ENCODE measurements at regions not wholly inside any gene's neighbourhood (a gene's known extent, or its start where the extent isn't known, plus 50 kb on each side); places are given as distances from the start of the nearest gene placed in this dataset.

DNA sequence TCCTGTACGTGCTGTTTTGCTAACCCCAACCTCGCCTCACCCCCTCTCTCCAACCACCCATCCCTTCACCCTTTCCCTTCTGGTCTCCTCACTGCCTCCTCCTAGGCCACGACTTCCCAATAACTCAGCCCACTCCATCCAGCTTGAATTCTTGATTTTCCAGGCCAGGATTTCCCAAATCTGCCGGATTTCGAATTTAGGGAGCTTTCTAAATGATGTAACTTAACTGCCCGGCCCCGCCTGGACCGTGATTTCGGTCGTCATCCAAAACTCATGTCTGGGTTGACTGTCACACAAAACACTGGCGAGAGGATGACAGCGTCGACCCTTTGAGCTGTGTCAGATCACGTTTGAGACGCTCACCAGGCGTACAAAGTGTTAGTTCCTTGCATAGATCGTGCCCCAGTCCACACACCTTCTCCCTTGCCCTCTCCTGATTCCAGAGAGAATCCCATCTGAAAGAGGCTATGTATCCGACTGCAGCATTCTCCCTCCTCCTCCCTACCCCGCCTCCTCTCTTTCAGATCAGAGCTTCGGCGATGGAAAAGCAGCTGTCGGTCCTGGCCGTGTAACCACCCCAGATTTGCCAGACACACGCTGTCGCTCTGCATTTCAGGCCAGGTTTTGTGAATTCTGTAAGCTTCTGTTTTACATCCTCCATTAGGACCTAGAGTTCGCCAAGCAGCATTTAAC, 168.2 kb downstream of the GPX5 start:
- Mint-ChIP-seq H3K4me3 (no peak overlapping the region), H3K36me3 (ENCODE audit: low read depth) (no peaks in the 10 kb centered on the region), H3K4me1 (ENCODE audit: low read depth) (peaks cover 10% of the 10 kb centered on the region), H3K9me3 (no peaks in the 10 kb centered on the region), H3K27me3 (peaks cover 88% of the 10 kb centered on the region), H3K27ac (no peak overlapping the region)

- Mint-ChIP-seq H3K4me3 (peak overlapping the region; percentile 36), H3K9me3 (no peaks in the 10 kb centered on the region), H3K27me3 (peaks cover 87% of the 10 kb centered on the region), H3K27ac (peak overlapping the region; percentile 38), H3K4me1 (ENCODE audit: low read depth) (peaks cover 10% of the 10 kb centered on the region), H3K36me3 (ENCODE audit: low read depth) (no peaks in the 10 kb centered on the region)
Observed at GRCh38 chr6:28695715-28696114, 170.0 kb downstream of the GPX5 start.

GRCh38 chr6:28696167-28696566, 170.5 kb downstream of the GPX5 start:
- Mint-ChIP-seq H3K9me3 (no peaks in the 10 kb centered on the region), H3K4me3 (peak overlapping the region; percentile 36), H3K36me3 (ENCODE audit: low read depth) (no peaks in the 10 kb centered on the region), H3K4me1 (ENCODE audit: low read depth) (peaks cover 10% of the 10 kb centered on the region), H3K27ac (peak overlapping the region; percentile 38), H3K27me3 (peaks cover 87% of the 10 kb centered on the region)

- H3K27me3 Mint-ChIP-seq: peaks cover 85% of the 10 kb centered on the region
- H3K4me1 Mint-ChIP-seq (ENCODE audit: low read depth): peaks cover 10% of the 10 kb centered on the region
- no peaks in the 10 kb centered on the region for H3K9me3 Mint-ChIP-seq
- no peak overlapping the region for H3K4me3 Mint-ChIP-seq
- H3K36me3 Mint-ChIP-seq (ENCODE audit: low read depth): no peaks in the 10 kb centered on the region
- no peak overlapping the region for H3K27ac Mint-ChIP-seq
Observed at GRCh38 chr6:28696682-28697081, 171.0 kb downstream of the GPX5 start.

DNA sequence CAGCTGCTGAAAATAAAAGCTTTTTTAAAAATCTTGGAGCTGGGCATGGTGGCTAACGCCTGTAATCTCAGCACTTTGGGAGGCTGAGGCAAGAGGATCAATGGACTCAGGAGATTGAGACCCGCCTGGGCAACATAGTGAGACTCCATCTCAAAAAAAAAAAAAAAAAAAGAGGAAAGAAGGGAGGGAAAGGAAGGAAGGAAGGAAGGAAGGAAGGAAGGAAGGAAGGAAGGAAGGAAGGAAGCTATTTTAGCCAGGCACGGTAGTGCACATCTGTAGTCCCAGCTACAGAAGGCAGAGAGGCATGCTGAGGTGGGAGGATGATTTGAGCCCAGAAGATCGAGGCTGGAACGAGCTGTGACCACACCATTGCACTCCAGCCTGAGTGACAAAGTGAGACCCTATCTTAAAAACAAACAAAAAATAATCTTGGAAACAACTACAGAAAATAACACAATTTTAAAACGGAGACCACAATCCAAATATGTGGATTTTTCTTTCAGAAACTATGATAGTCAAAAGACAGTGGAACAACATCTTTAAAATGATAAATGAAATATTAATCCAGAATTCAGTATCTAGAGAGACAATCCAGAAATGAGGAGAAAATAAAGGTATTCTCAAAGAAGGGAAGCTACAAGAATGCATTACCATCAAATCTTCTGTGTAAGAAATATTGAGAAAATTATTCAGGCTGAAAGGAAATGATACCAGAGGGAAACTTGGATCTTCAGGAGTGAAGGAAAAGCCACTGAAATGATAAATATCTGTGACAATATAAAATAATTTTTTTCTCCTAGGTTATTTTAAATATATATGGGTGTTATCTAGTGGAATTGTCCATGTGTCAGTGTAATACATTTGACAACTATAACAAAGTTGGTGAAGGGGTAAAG, 182.0 kb downstream of the GPX5 start:
- peaks cover 25% of the 10 kb centered on the region for H3K36me3 Mint-ChIP-seq (ENCODE audit: low read depth)
- H3K9me3 Mint-ChIP-seq: peaks cover 31% of the 10 kb centered on the region

DNA sequence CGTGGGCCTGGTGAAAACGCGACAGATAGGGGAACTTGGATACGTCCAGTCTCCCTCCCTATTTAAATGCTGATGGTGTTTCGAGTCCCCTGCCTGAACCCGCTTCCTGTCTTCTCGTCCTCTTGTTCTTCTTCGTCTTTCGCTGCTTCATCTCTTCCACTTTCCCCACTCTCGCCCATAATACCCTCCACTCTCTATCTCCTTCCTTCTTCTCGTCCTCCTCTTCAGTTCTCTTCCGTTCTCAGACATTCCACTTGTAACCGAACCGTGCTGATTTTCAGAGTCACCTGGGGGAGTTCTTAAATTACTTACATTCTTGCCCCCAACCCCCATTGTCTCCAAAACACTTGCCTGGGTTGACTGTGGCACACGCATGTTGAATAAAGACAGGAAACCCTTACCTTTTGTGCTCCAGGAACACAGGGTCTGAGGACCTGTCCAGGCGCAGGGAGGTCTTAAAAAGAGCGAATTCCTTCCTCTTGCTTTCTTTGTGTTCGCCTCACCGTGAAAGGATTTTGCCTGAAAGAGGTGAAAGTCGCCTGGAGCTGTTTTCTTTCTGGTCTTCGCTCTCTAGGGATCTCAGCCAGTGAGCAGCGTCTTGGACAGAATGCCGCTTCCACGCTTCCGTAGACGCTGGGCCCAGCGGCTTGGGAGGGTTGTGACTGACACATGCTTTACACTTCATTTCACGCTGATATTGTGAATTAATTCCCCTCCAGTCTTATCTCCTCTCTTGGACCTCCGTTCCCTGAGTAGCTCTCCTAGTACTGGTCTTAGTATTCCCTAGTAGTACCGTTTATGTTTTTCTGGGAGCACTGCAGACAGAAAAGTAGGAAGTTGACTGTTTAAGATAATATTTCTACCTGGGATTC, 184.0 kb downstream of the GPX5 start:
- H3K9me3 Mint-ChIP-seq: peaks cover 31% of the 10 kb centered on the region
- peaks cover 25% of the 10 kb centered on the region for H3K36me3 Mint-ChIP-seq (ENCODE audit: low read depth)
- H3K27me3 Mint-ChIP-seq: peaks cover 71% of the 10 kb centered on the region
- peaks cover 8% of the 10 kb centered on the region for H3K4me1 Mint-ChIP-seq (ENCODE audit: low read depth)
- no peak overlapping the region for H3K27ac Mint-ChIP-seq
- H3K4me3 Mint-ChIP-seq: peak overlapping the region; percentile 64

More for the DNA sequence above, 182.0 kb downstream of the GPX5 start:
- no peak overlapping the region for H3K27ac Mint-ChIP-seq
- H3K27me3 Mint-ChIP-seq: peaks cover 88% of the 10 kb centered on the region
- H3K4me3 Mint-ChIP-seq: peak overlapping the region; percentile 28
- peaks cover 8% of the 10 kb centered on the region for H3K4me1 Mint-ChIP-seq (ENCODE audit: low read depth)

DNA sequence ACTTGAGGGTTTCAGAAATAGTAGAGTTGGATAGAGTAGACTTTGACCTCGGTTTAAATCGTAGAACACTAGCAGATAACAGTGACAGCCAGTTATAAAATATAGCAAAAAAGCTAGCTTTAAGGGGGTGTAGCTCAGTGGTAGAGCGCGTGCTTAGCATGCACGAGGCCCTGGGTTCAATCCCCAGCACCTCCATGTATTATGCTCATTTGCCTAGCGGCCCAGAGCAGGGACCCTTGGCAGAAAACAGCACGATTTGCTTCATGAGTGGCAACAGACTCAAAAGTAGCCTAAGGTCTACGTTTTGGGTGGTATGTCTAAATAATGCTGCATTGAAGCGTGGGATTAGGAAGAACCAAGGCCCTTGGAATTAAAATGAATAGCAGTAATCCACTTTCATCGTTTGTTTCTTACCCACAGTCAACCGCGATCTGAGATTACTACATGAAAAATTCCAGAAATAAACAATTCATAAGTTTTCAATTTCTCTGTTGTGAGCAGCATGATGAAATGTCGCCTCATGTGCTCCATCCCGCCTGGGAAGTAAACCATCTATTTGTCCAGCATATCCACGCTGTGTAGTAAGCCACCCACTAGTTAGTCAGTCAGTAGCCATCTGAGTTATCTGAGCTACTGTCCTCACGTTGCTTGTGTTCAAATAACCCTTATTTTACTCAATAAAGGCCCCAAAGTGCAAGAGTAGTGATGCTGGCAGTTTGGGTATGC, 184.9 kb downstream of the GPX5 start:
- peaks cover 8% of the 10 kb centered on the region for H3K4me1 Mint-ChIP-seq (ENCODE audit: low read depth)
- no peak overlapping the region for H3K27ac Mint-ChIP-seq
- peaks cover 68% of the 10 kb centered on the region for H3K27me3 Mint-ChIP-seq
- peaks cover 31% of the 10 kb centered on the region for H3K9me3 Mint-ChIP-seq
- peaks cover 25% of the 10 kb centered on the region for H3K36me3 Mint-ChIP-seq (ENCODE audit: low read depth)
- peak overlapping the region; percentile 64 for H3K4me3 Mint-ChIP-seq

DNA sequence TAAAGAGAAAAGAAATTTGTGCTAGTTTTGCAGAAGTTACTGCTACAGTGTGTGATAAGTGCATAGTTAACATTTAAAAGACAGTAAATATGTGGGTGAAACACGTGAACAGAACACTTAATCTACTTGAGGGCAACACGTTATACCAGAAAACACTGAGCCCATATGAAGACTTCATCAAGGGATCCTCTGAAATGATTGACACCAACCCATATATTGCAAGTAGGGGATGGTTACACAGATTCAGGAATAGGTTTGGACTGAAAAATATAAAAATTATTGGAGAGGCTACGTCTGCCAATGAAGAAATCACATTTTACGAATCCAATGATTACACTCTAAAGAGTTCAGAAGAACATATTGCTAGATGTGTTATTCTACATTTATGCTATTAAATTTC, 185.6 kb downstream of the GPX5 start:
- H3K4me1 Mint-ChIP-seq (ENCODE audit: low read depth): peaks cover 8% of the 10 kb centered on the region
- peaks cover 64% of the 10 kb centered on the region for H3K27me3 Mint-ChIP-seq
- H3K4me3 Mint-ChIP-seq: no peak overlapping the region
- H3K36me3 Mint-ChIP-seq (ENCODE audit: low read depth): peaks cover 25% of the 10 kb centered on the region
- H3K9me3 Mint-ChIP-seq: peaks cover 29% of the 10 kb centered on the region
- H3K27ac Mint-ChIP-seq: no peak overlapping the region

- peaks cover 8% of the 10 kb centered on the region for H3K4me1 Mint-ChIP-seq (ENCODE audit: low read depth)
- H3K9me3 Mint-ChIP-seq: peaks cover 28% of the 10 kb centered on the region
- H3K27me3 Mint-ChIP-seq: peaks cover 64% of the 10 kb centered on the region
- peaks cover 25% of the 10 kb centered on the region for H3K36me3 Mint-ChIP-seq (ENCODE audit: low read depth)
- no peak overlapping the region for H3K27ac Mint-ChIP-seq
- no peak overlapping the region for H3K4me3 Mint-ChIP-seq
Observed at GRCh38 chr6:28711788-28712341, 186.2 kb downstream of the GPX5 start.

DNA sequence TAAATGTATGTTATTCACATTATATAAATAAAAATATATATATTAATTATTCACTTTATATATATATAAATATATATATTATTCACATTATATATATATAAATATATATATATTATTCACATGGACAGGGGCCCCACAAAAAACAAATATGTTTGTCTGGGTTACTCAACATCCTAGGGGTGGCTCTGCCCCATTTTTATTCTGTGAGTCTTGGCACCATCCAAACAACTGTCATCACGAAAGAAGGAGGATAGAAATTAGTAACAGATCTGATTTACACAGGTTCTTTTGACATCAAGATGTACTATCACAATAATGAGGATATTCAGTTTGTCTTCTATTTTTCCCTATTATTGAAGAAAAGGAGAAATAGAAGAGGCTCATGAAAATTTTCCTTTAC, 187.3 kb downstream of the GPX5 start:
- Mint-ChIP-seq H3K4me1 (ENCODE audit: low read depth) (peaks cover 8% of the 10 kb centered on the region), H3K4me3 (no peak overlapping the region), H3K9me3 (peaks cover 22% of the 10 kb centered on the region), H3K27me3 (peaks cover 60% of the 10 kb centered on the region), H3K36me3 (ENCODE audit: low read depth) (peaks cover 21% of the 10 kb centered on the region), H3K27ac (no peak overlapping the region)

DNA sequence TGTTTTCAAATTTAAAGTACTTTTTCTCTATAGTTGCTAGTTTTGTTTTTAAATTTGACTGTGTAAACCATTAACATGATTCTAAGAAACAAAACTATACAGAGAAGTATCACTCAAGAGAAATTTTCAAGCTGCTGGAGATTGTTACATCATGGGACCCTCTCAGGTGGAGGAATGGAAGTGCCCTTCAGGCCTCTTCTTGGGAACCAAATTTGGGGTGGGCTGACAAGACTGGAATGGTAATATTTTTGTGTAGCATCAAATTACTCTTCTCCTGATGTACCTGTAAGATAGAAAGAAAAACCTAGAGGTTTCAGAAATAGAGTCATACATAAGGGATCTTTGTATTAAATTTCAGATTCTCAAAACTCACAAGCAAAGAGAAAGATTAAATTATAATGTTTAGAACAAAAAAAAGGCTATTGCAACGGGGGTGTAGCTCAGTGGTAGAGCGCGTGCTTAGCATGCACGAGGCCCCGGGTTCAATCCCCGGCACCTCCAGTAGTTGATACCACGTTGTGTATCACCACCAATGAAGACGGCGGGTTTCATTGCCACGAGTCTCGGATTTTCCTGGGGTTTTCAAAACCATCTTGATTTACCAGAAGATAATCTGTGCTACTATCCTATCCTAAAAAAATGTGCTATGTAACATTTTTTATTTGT, 193.7 kb downstream of the GPX5 start:
- H3K27ac Mint-ChIP-seq: no peak overlapping the region
- H3K36me3 Mint-ChIP-seq (ENCODE audit: low read depth): no peaks in the 10 kb centered on the region

DNA sequence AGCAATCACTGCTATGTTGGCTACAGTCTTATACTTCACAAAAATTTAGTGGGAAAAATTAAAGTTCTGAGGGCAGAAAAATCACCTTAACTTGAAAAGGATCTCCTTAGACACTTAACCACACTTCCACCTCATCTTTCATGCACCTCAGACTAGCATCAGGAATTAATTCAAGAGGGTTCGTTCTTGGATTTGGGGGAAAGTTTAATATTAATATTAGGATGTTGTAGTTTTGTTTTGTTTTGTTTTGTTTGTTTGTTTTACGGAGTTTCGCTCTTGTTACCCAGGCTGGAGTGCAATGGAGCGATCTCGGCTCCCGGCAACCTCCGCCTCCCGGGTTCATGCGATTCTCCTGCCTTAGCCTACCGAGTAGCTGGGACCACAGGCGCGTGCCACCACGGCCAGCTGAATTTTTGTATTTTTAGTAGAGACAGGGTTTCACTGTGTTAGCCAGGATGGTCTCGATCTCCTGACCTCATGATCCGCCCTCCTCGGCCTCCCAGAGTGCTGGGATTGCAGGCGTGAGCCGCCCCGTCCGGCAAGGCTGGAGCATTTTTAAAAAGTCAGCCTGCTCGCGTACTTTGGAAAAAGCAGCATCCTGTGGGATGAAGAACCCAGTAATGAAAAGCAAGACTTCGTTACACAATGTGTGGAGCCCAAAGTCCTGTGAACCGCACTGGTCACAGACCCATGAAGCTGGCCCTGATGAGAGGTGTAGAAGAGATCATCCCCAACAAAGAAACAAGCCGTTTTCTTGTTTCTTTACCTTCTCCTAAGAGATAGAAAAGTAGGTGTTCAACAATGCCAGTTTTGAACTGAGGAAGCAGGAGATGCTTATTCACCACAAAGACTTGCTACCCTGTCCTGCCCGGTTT, 194.9 kb downstream of the GPX5 start:
- H3K9me3 Mint-ChIP-seq: no peaks in the 10 kb centered on the region
- peaks cover 70% of the 10 kb centered on the region for H3K27me3 Mint-ChIP-seq
- no peak overlapping the region for H3K4me3 Mint-ChIP-seq
- H3K27ac Mint-ChIP-seq: no peak overlapping the region
- peaks cover 4% of the 10 kb centered on the region for H3K36me3 Mint-ChIP-seq (ENCODE audit: low read depth)
- H3K4me1 Mint-ChIP-seq (ENCODE audit: low read depth): no peaks in the 10 kb centered on the region

More for the DNA sequence above, 193.7 kb downstream of the GPX5 start:
- Mint-ChIP-seq H3K27me3 (peaks cover 68% of the 10 kb centered on the region), H3K4me3 (no peak overlapping the region), H3K4me1 (ENCODE audit: low read depth) (no peaks in the 10 kb centered on the region), H3K9me3 (no peaks in the 10 kb centered on the region)

GRCh38 chr6:28721372-28721771, 195.7 kb downstream of the GPX5 start:
- H3K9me3 Mint-ChIP-seq: no peaks in the 10 kb centered on the region
- H3K4me1 Mint-ChIP-seq (ENCODE audit: low read depth): no peaks in the 10 kb centered on the region
- H3K36me3 Mint-ChIP-seq (ENCODE audit: low read depth): peaks cover 4% of the 10 kb centered on the region
- peaks cover 77% of the 10 kb centered on the region for H3K27me3 Mint-ChIP-seq
- H3K27ac Mint-ChIP-seq: no peak overlapping the region
- H3K4me3 Mint-ChIP-seq: no peak overlapping the region

All from stimulated activated naive CD8-positive, alpha-beta T cell treated with anti-CD3 and anti-CD28 coated beads, Interleukin-15, Interleukin-2, amounts not matched to agents 100 ng/mL and 50 ng/mL, for 24 hours (primary cell).